DMS153 treated with DMSO at 0.1 percent for 48 hours (cell line): ENCODE measurements at regions not wholly inside any gene's neighbourhood (a gene's known extent, or its start where the extent isn't known, plus 50 kb on each side); places are given as distances from the start of the nearest gene placed in this dataset.

Experiments used
- DNase-seq: peaks from one replicate; lab custom pipeline; 2025; ENCODE audit not compliant: unreplicated experiment; lab: John Stamatoyannopoulos, UW

- no peak for DNase-seq
These were observed 63.2 kb upstream of the BMPER start for GRCh38 chr7:33842150-33842549.

GRCh38 chr7:33845991-33846509, 59.3 kb upstream of the BMPER start:
- no peak for DNase-seq

- no peak for DNase-seq
These were observed 56.3 kb upstream of the BMPER start for GRCh38 chr7:33849004-33849403.

- DNase-seq: no peak
These were observed 55.3 kb upstream of the BMPER start for GRCh38 chr7:33849971-33850559.

- no peak for DNase-seq
These were observed 54.6 kb upstream of the BMPER start for GRCh38 chr7:33850768-33851167.

- DNase-seq: no peak
These were observed 52.5 kb upstream of the BMPER start for GRCh38 chr7:33852838-33853237.

- no peak for DNase-seq
These were observed 51.8 kb upstream of the BMPER start for GRCh38 chr7:33853361-33854062.

- no peak for DNase-seq
These were observed 51.2 kb upstream of the BMPER start for GRCh38 chr7:33854178-33854577.

GRCh38 chr7:33854801-33855350, 50.5 kb upstream of the BMPER start:
- no peak for DNase-seq
